ENCODE measurements at regions not wholly inside any gene's neighbourhood (a gene's known extent, or its start where the extent isn't known, plus 50 kb on each side); places are given as distances from the start of the nearest gene placed in this dataset.

DNA sequence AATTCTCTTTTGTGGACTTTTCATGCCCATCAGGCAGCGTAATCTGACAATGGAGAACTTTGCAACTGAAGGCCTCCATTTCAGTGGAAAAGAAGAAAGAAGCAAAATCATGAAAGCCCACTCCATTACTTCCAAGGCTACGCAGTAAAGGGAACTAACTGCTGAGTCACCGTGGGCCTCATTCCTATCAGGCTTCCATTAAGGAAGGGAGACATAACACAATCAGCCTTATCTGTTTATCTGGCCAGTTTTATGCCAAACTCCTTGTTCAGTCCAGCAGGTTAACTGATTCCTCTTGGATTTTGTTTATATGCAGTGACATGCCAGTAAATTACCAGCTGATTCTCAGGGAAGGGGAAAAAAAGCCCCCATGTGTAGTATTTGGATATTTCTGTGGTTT lies 56.8 kb upstream of the KATNAL1 start:
- TF ChIP-seq, protein P1, sequence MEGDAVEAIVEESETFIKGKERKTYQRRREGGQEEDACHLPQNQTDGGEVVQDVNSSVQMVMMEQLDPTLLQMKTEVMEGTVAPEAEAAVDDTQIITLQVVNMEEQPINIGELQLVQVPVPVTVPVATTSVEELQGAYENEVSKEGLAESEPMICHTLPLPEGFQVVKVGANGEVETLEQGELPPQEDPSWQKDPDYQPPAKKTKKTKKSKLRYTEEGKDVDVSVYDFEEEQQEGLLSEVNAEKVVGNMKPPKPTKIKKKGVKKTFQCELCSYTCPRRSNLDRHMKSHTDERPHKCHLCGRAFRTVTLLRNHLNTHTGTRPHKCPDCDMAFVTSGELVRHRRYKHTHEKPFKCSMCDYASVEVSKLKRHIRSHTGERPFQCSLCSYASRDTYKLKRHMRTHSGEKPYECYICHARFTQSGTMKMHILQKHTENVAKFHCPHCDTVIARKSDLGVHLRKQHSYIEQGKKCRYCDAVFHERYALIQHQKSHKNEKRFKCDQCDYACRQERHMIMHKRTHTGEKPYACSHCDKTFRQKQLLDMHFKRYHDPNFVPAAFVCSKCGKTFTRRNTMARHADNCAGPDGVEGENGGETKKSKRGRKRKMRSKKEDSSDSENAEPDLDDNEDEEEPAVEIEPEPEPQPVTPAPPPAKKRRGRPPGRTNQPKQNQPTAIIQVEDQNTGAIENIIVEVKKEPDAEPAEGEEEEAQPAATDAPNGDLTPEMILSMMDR (conservative IDR thresholded peaks at IDR 0.05 in 1 of 2, IDR thresholded peaks at IDR 0.05 in 1 of 2; ENCODE audit: low read depth in 1 of 2, low read length in 2 of 2): no peak
- TF ChIP-seq EZH2 (IDR thresholded peaks at IDR 0.05; ENCODE audit: low read length, missing control alignments): no peak
